Thyroid gland (tissue), 4 donors: ENCODE measurements at regions not wholly inside any gene's neighbourhood (a gene's known extent, or its start where the extent isn't known, plus 50 kb on each side); places are given as distances from the start of the nearest gene placed in this dataset.

Source experiments
- POLR2A ChIP-seq, 2 donors: fragments of 450-650 bp; IDR thresholded peaks; one replicate each; pipeline ENCODE4 v1.6.1; 2017; ENCODE audit warnings: antibody characterized with exemption in 2 of 2, mild to moderate bottlenecking in 2 of 2, moderate library complexity in 1 of 2
- TF ChIP-seq, protein P1 (sequence below), 6 experiments: fragments of 200-600 bp in 3 of 6; fragments of 450-650 bp in 3 of 6; sonication (generic) in 3 of 6; IDR thresholded peaks; one replicate each; pipeline ENCODE4 v1.5.1; 2016 to 2019; ENCODE audit warnings: antibody characterized with exemption in 6 of 6, mild to moderate bottlenecking in 2 of 6, inconsistent platforms in 1 of 6, moderate library complexity in 1 of 6

GRCh38 chr5:153157156-153157555 lies 333.3 kb upstream of the GRIA1 start:
- TF ChIP-seq, protein P1, sequence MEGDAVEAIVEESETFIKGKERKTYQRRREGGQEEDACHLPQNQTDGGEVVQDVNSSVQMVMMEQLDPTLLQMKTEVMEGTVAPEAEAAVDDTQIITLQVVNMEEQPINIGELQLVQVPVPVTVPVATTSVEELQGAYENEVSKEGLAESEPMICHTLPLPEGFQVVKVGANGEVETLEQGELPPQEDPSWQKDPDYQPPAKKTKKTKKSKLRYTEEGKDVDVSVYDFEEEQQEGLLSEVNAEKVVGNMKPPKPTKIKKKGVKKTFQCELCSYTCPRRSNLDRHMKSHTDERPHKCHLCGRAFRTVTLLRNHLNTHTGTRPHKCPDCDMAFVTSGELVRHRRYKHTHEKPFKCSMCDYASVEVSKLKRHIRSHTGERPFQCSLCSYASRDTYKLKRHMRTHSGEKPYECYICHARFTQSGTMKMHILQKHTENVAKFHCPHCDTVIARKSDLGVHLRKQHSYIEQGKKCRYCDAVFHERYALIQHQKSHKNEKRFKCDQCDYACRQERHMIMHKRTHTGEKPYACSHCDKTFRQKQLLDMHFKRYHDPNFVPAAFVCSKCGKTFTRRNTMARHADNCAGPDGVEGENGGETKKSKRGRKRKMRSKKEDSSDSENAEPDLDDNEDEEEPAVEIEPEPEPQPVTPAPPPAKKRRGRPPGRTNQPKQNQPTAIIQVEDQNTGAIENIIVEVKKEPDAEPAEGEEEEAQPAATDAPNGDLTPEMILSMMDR (IDR thresholded peaks at IDR 0.05): no peak
- no peak for TF ChIP-seq POLR2A (IDR thresholded peaks at IDR 0.05)
